Stimulated activated CD4-positive, alpha-beta T cell treated with anti-CD3 and anti-CD28 coated beads, Interleukin-4, amount 100 ng/mL, for 24 hours (primary cell): ENCODE measurements at regions not wholly inside any gene's neighbourhood (a gene's known extent, or its start where the extent isn't known, plus 50 kb on each side); places are given as distances from the start of the nearest gene placed in this dataset.

Experiments used
- DNase-seq: peaks from one replicate; pipeline ENCODE4 v3.0.0-alpha.2; 2020

DNA sequence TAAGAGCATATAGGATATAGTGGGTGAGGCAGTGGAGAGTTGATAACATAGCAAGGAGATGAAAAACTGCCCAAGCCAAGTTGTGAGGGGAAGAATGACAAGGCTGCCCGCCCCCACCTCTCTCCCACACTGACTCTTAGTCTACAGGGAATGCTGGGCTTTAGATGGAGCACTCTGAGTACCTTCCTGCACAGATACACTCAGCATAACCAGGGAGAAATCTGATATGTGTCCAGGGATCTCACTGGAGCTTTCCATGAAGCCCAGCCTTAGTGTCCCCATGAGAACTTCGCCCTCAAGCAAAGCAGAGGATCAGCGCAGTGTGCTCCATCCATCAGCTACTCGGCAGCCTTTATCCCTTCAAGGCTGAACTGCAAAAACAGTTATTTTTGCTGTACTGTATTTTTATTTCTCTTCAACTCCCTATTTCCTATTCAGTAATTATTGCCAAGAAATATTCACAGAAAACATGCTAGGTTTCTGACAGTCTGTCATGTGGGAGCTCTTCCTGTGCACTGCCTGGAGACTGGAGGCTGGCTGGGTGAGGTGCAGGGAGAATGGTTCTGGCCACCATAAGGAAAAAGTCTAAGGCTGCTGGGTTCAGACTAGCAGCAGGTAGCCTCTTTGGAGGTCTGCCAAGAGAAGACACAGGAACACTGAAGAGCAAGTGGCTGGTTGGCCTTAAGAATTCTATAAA is 475.2 kb upstream of the PPP2R3A start:
- DNase-seq, result no peak

DNA sequence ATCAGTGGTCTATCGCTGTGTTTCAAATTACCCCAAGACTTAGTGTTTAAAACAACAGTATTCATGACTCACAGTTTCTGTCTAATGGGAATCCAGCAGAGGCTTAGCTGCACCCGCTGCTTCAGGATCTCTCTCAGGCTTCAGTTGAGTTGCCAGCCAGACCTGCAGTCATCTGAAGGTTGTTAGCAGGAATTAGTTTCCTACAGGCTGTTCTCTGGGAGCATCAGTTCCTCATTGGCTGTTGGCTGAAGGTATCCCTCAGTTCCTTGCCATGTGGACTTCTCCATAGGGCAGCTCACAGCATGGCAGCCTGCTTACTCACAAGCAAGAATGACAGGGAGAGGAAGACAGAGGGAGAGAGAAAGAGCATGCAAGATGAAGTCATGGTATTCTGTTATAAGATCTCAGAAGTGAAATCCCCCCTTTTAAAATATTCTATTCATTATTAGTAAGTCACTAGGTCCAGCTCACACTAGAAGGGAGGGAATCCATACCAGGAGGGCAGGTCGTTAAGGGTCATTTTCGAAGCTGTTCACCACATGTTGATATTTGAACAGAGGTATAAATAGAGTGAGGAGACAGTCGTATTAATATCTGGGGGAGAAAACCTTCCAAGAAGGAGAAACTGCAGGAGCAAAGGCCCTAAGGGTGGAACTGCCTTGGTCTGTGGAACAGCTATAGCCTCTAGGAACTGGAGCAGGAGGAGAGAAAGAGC is 473.9 kb upstream of the PPP2R3A start:
- DNase-seq, result no peak

DNA sequence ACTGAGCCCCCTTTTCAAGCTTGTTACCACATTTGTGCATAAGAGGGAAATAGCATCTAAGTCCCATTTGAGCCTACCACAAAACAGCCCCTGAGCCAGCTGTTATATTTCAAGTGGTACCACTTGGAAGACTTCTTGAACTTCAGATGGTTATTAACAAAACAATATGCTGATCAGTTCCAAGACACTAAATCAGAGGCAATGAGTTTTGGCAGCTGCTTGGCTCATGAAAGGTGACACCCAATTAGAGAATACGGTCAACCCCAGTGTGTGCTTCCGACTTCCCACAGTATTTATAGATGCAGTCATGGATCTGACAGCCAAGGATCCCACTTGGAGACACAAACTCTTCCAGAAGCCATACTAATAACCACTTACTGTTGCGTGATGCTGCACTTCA is 469.6 kb upstream of the PPP2R3A start:
- DNase-seq, result no peak

DNA sequence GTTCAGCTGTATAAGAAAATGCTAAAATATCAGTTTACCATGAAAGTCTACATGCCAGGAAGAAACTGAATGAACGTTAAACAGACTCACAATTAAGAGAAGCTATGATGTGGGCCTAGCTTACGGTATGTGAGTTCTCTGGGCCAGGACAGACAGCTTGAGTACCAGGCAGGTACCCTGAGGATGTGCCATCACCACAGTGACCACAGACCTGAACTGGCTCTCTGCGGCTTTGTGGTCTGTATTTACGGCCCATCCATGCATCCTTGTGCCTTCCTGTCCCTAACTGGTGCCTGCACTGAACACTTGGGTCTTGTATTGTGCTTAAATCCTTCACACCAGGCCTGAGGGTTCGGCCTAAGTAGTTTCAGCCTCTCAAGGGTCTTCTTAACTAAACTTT is 467.5 kb upstream of the PPP2R3A start:
- no peak for DNase-seq

DNA sequence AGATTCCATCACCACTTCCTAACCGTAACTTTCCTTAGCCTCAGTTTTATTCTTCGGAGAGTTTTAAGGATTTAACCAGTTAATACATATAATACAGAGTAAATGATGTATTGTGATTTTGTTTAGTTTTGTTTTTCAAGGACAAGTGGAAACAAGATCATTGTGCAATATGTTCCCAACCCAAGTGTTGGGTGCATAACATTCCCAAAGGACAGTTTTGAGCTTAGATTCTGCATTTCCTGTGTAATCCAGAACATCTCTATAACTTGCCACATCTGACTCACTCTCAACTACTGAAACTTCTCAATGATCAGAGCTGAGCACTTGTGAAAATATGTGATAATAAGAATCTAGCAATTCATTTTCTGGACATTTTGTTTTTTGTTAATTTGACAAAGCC is 466.1 kb upstream of the PPP2R3A start:
- DNase-seq, result no peak

DNA sequence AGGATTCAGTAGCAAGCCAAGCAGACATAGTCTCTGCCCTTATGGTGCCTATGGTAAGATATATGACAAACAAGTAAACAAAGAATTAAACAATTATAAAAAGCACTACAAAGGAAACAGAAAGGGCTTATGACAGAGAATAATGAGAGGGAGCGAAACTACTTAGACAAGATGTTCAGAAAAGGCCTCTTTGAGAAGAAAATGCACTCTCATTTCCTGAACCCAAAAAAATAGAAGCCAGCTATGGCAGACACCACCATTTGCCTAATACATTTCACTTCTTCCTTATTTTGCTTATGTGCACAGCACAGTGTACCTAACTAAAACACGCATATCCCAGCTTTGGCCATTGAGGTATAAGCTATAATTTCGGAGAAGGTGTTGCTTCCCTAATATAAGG is 465.5 kb upstream of the PPP2R3A start:
- no peak for DNase-seq

DNA sequence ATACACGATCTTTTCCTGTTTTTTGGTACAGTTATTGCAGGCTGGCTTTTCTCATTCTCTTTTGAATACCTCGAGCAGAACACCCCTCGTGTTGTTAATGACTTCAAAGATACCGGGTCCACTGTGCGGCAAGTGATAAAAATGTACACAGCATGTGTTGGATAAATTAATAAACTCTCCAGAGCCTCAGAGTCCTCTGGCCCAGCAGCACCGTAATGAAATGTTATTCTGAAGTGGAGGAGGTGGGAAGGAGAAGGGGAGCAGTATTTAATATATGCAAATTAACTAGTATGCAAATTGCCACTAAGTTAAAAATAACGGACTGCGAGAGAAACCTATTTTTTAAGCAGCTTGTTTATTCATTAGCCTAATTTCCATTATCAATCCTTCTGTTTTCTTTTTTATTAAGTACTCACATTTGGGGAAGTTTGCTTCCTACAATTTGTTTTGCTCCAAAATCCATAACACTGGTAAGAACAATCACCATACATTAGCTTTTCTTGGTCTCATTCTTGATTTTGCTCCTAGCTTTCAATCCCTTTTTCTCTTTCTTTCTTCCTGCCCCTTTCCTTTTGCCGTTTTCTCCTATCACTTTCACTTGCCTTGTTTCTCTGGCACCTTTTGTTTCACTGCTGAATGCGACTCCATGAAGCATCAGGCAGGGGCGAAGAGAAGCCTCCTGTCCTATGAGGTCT is 462.3 kb upstream of the PPP2R3A start:
- DNase-seq, result no peak

DNA sequence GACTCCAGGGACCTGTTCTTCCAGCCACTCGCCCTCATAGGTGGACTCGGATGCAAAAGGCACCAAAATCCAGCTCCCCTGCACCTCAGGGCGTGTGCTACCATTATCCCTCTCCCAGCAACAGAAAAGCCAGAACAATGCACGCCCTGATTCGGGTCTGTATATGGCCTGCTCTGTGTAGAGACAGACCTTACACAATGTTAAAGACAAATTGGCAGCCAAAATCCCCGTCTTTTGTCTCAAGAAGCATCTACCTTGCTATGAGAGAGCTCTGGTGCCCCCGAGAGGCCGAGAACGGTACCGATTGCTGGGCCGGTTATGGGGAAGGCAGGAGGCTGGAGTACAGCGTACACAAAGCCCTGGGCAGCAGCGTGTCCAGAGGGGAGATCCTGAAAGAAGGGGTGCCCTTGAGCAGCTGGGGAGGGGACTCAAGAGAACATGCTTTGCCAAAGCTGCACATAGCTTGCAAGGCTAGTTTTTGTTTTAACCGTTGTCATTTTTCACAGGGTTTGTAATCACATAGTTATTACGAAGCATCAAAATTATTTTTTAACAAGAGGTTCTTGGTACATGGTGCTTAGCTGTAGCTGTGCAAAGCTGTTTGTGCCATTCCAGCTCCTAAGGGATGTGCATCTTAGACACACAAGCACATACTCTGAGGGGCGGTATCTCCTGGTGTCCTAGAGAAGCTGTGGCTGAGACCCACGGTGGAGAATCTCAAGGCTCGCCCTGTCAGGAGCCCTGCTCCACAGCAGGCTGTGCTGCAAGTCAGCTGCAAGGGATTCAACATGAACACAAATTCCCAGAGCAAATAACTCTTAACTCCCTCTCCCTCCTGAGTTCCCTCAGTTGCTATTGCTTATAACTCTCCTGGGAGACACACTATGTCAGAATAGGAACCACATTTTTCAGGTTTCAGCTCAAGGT is 461.5 kb upstream of the PPP2R3A start:
- DNase-seq, result peak; percentile 5

DNA sequence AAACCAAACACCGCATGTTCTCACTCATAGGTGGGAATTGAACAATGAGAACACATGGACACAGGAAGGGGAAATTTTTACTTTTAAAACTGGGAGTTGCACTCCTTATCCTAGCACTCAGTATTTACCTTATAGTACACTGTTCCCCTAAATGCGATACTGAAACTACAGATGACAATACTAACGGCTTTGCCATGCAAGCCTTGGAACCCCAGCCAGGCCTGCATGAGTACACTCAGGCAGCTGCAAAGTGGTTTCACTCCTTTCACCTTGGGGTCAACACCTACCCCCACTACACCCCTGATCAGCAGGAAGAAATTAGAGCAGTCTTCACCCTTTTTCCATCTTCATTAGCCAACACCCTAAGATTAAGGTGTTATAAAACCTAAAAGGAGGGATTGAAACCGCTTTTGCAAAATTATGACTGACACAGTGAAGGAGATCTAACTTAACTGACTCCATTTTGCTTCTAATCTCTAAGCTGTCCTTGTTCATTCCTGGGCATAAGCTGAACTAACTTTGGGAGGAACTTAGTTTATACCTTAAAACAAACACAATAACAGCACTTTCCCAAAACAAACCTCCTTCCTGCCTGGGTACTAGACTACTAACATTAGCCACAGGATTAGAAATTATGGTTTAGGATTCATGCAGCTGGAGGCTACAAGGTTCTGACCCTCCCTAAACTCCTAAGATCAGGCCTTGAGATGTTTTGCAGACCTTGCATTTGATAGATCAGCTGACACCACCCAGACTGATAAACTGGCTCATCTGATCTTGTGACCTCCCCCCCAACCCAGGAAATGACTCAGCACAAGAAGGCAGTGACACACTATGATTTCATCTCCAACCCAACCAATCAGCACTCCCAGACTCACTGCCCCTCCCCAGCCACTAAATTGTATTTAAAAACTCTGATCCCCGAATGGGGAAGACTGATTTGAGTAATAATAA is 452.1 kb upstream of the PPP2R3A start:
- DNase-seq, result no peak

DNA sequence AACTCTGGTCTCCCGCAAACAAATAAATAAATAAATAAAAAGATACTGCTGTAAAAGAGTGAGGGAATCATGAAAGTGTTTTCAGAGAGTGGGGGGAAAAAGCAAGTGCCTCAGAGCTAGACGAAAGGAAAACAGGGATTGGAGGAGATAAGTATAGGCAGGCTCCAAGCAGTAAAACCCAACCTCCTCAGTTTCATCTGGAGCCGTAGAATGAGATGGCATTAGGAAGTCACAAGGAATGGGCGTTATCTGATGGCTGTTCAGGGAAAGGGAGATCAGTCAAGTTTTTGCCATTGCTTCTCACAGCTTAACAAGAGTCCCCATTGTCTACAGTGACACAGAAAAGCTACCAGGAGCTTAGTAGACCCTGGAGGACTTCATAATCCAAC is 451.5 kb upstream of the PPP2R3A start:
- DNase-seq, result no peak

DNA sequence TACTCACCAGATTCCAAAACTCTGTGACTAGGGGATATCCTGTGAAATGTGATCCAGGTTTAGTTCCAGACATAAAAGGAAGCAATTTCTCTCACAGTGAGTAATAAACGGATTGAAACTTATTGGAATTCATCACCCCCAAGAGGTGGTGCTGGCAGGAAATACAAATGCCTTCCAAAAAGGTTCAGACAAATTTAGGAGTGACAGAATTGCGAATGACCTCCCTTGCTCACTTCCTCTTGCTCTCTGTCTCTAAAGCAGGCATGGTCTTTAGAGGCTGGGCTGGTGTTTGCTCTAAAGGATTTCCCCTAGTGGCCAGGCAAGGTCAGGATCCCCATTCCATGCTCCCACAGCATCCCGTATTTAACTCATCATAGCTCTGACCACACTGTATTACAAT is 449.4 kb upstream of the PPP2R3A start:
- DNase-seq, result no peak

DNA sequence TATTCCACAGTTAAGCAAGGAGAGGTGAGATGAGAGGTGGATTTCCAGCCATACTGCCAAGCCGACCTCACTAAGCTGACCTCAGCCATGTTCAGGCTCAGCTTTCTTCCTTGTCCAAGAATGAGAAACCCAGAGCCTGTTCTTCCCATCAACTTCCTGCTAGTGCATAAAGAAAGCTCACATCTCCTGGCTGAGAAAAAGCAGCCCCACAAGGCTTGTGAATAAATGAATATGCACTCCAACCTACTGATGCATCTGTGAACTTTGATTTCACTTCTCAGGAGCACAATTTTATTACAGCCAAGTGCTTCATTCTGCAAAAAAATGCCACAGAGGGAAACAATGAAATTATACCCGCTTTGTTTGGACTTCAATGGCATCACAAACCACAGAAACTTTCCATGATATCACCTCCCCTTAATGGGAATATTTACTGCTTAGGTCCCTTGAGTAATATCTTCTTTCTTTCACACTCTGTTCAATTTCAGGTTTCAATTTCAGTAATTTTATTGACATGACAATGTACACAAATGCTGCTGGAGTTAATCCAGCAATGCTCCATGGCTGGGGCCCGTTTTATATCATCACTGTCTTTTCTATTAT is 437.0 kb upstream of the PPP2R3A start:
- DNase-seq, result no peak

DNA sequence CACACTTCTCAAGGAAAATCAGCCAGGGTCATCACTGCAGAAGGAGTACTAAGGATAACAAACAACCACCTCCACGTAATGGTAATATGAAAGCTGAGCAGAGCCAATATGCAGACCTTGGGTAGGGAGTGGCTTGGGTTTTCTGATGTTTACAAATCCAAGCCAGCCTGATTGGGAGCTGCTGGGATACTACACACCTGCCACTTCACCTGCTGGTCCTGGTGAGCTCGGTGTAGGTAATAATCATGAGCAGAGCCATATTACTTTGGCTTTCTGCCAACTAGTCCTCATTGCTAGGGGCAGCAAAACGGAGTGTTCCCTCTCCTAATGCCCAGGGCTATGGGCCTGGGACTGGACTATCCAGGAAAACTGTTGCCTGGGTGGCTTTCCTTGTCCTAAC is 433.5 kb upstream of the PPP2R3A start:
- no peak for DNase-seq

DNA sequence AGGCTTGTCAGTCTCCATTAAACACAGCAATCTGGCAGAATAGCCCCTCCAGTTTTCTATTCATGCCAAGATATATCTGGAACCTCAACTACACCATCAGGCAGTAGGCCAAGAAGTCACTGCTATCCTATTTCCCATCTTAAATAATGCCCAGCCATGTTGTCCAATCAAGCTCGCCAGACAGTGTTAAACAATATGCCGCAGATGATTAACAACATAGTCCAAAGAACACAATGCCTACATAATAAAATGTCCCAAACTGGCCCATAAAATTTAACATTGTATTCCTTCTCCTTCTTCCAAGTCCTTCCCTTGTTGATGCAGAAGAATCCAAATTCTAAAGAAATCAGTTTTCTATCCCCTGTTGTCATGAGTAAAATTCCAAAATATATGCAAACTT is 427.4 kb upstream of the PPP2R3A start:
- DNase-seq, result no peak

DNA sequence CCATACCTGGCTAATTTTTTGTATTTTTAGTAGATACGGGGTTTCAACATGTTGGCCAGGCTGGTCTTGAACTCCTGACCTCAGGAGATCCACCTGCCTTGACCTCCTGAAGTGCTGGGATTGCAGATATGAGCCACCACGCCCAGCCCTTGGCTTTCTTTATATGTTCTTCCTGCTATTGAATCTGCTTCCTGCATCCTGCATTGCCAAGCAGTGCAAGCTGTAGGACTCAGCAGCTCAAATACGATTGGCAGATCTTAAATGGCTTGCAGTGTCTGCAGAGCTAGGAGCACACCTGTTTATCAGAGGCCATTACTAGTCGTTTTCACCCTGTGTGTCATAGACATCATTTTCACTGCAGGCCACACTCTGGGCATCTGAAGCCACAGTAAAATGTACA is 426.2 kb upstream of the PPP2R3A start:
- no peak for DNase-seq

DNA sequence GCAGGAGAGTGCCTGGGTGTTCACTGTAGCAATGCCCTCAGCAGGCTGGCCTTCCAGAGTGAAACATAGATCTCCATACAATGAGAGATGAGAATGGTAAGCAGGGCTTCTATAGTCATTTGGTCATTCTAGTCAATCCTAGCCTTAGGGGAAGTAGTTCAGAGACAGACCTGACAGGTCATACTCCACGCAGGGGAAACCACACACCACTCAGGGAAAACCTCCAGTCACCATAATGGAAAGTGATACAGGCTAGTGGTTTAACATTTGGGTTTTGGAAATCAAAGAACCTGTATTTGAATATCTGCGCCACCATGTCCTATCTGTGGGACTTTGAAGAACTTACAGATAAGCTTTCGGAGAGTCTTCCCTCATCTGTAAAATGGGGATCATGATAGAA is 425.7 kb upstream of the PPP2R3A start:
- DNase-seq, result no peak

DNA sequence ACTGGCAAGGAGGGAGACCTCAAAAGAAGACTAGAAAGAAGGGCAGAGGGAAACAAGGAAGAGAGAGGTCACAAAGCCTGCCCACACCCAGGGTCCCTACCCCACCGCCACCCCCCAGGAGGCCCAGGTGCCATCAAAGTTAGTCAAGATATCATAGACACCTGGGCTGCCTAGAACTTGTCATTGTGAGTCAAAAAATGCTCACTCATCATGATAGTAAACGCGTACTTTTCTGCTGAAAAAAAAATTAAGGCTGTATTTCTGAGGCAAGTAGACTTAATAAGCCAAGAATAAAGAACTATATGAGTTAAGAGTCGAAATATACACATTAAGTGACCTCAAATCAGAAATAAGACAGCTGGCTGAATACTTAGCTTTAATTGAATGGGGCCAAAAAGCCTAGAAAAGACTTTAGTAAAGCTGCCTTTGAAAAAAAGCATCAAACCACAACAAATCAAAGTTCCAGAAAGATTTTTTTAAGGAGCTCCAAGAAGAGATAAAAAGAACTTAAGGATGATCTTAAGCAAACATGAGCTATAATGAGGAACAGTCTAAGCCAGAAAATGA is 415.5 kb upstream of the PPP2R3A start:
- DNase-seq, result no peak

DNA sequence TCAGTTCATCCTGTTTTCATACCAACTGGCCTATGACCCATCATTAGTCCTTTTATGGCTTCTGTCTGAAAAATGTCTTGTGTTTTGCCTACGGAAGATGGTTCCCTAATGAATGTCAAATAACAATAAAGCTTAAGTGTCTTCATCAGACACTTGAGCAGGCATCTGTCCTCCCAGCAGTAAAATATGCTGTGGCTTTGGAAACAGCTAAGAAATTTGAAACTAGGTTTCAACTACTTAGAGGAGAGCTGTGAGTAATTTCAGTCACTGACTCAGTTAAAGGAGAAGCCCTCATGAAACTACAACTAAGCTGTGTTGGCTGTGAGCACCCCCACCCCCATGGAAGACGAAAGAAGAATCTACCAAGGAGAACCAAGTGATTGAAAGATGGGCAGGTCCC is 409.4 kb upstream of the PPP2R3A start:
- no peak for DNase-seq

DNA sequence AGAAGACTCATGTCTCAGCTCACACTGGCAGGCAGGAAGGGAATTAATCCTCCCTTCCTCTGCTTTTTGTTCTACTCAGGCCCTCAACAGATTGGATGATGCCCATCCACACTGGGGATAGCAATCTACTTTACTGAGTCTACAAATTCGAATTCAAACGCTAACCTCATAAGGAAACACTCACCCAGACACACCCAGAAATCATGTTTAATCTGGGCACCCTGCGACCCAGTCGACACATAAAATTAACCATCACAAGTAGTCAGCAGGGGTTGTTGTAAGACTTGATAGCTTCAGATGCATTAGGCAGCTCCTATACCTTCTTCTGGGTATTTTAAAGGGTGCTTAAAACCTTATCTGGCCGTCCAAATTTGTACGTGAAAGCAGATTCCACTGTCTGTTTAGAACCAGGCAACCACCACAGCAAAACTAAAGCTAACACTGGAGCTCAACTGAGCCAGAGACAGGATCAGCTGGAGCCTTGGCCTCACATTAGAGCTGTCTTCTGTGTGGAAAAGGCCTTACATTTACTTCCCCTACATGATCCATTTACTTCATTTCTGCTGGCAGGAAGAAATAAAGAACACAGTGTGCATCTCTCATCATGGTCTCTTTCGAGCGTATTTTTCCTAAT is 407.3 kb upstream of the PPP2R3A start:
- no peak for DNase-seq

DNA sequence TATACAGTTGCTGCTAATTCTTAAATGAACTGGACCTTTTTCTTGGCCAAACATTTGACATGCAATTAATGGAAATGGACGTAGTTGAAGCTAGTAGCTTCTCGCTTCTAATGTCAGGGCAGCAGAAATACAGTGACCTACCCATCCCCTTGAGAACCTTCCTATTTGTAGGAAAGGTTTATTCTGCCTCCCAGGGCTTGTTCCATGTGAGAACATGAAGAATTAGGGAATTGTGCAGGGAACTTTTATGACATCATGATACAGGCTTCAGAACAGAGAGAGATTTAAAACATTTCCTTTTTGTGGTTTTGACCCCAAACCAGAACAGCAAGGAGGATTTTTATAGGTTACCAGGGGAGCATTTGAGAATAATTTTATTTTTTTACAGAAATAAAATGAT is 406.6 kb upstream of the PPP2R3A start:
- no peak for DNase-seq

DNA sequence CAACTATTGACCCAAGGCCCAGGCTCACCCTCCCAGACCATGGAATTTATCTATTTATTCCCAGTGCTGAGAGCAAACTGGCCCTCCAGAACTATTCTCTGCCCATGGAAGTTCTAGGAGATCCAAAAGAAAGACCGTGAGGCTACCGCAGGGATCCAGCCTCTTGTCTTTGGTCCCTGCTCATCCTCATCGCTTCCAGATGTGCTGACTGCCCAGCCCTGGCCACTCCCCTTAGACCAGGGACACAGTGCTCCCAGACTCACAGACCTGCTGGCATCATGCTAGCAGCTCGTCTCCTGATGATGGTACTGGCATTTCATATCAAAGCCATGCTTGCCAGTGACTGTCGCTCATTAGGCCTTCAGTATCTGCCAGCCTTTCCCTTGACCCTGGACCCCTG is 405.7 kb upstream of the PPP2R3A start:
- no peak for DNase-seq
